GM21723 (cell line): ENCODE measurements at regions not wholly inside any gene's neighbourhood (a gene's known extent, or its start where the extent isn't known, plus 50 kb on each side); places are given as distances from the start of the nearest gene placed in this dataset.

Experiments used
- ATAC-seq: cut with Tn5 transposase; IDR thresholded peaks from one replicate; pipeline ENCODE4 v1.9.1; 2021; ENCODE audit warnings: mild to moderate bottlenecking, moderate library complexity; ENCODE audit not compliant: unreplicated experiment

DNA sequence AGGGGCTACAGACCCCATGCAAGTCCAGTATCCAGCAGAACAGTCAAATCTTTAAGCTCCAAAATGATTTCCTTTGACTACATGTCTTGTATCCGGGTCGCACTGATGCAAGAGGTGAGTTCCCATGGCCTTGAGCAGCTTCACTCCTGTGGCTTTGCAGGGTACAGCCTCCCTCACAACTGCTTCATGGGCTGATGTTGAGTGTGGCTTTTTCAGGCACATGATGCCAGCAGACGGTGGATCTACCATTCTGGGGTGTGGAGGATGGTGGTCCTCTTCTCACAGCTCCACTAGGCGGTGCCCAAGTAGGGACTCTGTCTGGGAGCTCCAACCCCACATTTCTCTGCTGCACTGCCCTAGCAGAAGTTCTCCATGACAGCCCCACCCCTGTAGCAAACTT is 208.4 kb downstream of the INSIG2 start:
- ATAC-seq = no peak

DNA sequence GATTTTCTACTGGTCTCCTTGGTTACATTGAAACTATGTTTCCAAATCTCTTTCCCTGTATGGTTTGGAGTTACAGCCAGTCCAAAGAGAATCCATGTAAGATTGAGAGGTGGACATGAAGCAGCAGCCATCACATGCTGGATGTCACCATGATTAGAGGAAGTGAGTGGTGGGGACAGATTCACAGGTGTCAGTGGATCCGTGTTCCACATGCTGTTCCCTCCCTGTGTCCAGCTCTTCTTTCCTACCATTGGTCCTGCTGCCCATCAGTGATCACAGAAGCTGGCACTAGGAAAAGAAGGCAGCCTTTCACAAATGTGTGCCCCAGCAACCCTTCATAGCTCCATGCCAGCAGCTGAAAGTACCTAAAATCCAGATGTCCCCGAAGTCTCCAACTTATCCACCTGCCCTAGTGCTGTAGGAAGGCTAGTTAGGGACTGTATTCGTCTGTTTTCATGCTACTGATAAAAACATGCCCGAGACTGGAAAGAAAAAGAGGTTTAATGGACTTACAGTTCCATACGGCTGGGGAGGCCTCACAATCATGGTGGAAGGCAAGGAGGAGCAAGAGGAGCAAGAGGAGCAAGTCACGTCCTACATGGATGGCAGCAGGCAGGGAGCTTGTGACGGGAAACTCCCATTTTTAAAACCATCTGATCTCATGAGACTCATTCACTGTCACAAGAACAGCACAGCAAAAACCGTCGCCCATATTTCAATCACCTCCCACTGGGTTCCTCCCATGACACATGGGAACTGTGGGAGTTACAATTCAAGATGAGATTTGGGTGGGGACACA is 207.5 kb downstream of the INSIG2 start:
- ATAC-seq = no peak

DNA sequence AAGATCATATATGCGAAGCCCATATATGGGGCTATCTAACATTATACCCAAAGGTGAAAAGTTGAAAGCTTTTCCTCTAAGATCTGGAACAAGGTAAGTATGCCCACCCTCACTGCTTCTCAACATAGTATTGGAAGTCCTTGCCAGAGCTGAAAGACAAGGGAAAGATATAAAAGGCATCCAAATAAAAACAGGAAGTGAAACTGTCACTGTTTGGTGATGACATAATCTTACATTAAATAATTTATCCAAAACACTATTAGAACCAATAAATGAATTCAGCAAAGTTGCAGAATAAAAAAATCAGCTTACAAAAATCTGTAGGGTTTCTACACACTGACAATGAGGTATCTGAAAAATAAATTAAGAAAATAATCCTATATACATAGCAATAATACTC is 205.8 kb downstream of the INSIG2 start:
- ATAC-seq = no peak

DNA sequence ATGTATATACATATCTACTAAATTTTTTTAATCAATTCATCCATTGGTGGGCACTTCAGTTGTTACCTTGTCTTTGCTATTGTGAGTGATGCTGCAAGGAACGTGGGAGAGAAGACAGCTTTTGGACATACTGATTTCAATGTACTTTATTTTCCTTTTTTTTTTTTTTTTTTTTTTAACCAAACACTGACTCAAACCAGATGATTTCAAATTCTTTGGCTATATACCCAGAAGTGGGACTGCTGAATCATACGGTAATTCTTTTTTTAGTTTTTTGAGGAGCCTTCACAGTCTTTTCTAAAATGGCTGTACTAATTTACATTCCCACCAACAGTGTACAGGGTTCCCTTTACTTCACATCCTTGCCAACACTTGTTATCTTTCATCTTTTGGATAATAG is 204.7 kb downstream of the INSIG2 start:
- ATAC-seq = no peak

DNA sequence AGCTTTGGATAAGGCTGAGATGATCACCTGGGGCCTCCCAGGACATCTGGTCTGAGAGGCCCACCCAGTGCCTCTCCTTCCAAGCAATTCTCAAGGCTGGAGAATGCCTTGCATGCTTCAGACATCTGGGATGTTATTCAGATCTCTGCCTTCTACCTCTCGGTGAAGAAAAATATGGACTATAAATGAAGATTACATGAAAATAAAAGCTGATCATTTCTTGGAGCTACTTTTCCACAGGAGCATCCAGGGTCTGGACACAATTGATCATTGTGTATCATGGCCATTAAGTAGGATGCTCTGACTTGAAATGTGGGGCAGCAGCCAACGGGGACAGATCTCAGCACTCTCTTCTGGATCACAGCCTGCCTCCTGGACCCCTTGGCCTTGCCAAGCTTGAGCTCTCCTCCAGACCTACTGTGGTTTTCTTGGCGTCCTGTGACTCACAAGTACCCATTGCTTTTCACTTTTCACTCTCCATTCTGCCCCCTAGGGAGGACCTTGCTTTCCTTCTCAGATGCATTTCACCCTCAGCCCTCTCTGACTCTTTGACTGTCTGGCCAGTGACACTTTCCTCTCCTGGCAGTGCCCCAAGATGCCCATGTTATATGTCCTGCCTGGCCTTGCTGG is 203.1 kb downstream of the INSIG2 start:
- ATAC-seq = no peak

DNA sequence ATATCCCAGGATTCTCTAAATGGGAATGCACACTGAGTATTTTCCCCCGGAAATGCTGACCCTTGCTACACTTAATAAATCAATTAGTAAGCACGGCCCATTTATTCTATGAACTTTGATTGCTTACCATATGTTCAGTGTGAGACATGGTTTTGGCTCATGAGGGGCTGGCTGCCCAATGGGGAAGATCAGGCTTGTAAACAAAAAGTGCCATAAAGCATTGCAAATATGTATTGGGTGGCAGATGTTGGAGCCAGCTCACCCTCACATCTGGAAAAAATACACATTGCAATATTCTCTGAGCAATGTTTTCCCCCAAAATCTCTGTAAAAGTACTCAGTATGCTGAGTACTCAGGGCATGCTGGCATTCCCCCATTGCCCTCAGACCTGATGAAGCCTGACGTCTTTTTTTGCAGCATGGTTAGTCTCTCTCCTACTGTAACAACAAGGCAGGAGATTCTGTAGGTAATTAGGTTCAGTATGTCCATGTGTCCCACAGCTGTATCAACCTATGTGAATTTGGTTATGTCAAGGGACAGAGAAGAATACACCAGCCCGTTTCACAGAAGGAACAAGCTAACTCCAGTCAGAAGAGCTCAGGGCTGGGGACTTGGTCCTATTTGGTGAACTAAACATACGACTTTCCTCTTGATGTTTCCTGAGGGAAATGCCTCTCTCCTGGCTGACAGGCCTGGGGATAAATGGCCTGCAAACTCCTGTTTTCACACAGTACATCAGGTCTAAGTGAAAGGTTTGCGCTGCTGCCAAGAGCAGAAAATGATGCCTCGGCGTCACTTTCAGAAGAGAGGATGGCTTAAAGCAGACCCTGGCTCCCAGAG is 202.4 kb downstream of the INSIG2 start:
- no peak for ATAC-seq

DNA sequence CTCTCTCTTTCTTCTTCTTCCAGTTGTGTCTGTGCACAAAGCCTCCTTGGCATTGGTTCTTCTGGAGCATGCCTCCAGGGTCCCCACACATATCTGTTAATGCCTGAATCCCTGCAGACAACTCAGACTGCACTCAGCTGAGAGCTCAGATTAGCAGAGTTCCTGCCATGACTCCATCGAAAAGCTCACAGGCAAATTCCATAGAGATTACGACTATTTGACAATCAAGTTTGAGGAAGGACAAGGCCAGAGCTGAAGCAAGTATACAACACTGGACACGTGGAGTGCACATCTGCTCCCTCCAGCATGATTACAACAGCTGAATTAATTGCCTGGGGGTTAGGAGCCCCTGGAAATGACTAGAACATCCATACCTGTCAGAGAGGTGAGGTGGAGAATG is 190.7 kb downstream of the INSIG2 start:
- no peak for ATAC-seq

DNA sequence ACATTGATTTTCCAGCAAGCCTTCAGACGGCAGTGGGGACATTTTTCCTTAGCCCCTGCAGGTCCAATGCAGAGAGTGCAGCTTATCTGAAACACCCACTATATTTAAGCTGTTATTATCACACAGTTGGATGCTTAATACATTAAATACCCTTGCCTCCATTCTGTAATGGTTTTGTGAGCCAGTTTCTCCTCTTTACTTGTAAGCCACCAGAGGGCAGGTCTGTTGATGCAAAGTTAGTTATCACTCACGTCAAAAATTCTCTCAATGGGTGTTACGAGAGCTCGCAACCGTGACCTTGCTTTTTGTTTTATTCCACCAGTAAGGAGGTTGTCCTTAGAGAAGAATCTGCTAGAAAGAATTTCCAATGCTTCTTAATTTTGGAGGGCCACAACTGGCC is 189.8 kb downstream of the INSIG2 start:
- no peak for ATAC-seq

DNA sequence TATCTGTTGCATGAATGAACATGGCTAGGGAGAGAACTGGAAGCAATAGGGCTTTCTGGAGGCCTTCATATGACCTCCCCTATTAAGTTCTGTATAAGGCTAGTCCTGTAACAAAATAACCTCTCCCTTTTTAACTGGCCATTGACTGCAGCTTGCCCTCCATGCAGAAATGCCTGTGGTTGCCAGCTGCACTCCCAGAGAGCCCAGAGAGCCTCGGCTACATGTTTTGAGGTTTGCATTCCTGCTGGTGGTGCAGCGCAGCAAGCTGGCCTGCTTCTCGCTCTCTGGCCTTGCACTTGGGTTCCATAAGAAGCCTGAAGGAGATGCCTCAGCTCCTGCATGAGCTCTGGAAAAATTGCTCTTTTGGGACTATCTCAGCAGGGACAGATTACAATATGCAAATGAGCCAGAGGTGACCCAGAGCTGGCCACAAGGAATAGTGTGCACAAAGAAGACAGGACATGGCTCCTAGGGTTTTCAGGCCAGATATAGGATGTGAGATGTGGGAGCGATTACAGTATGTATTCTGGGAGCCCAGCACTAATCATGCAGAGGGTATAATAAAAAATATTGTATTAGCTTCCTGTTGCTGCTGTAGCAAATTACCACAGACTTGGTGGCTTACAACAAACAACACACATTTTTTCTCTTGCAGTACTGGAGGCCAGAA is 186.7 kb downstream of the INSIG2 start:
- no peak for ATAC-seq

DNA sequence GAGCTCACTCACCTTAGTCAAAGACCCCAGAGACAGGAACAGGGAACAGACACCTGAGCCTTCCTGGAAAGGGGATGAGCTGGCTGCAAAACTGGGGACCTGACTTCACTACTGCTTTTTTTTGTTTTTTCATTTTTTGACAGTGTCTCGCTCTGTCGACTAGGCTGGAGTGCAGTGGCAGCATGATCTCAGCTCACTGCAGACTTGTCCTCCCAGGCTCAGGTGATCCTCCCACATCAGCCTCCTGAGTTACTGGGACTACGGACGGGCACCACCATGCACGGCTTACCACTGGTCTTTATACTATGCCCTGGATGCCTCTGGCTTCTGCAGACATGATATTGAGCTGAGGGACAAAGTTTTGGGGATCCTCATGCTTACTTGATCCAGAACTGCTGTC is 184.1 kb downstream of the INSIG2 start:
- ATAC-seq = no peak

DNA sequence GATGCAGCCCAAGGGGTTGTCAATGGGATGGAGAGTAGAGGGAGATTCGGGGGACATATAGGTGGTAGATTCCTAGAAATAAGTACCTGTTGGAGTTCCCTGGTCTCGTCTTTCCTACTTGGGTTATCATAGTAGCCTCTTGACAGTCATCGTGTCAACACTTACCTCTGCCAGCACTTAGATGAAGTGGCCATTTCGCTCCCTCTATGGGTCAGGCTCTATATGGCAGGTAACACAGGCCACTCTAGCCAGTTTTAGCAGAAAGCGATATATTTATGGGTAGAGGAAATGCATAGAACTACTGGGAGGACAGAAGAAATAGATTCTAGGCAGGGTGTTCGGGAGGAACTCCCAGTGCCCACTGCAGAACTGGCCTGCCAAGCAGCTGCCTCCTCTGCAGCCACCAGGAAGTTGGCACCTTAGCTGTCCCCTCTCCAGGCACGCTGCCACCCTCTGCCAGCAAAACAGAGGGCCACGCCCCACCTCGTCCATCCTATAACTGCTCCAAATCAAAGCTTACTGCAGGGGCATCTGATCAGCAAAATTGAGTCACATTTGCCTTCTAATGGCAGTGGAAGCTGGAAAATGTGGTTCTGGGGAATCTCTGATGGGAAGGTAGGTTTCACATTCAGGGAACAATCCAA is 181.3 kb downstream of the INSIG2 start:
- ATAC-seq = peak; percentile 72

DNA sequence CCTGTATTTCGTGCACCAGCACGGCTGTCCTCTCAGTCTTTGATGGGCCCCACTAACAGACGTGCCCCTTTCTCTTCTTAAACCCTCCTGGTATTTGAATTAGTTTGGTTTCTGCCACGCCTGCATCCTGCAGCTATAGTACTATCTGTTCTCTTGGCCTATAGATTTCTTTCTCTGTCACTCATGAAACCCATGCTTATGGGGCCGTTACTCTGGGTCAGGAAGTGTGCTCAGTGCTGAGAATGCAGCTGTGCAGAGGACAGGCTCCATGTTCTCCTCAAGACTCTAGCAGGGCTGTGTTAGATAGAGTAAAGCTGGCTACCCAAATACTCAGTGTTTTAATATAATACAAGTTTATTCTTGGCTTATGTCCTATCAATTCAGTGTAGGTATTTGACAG is 180.0 kb downstream of the INSIG2 start:
- ATAC-seq = no peak

DNA sequence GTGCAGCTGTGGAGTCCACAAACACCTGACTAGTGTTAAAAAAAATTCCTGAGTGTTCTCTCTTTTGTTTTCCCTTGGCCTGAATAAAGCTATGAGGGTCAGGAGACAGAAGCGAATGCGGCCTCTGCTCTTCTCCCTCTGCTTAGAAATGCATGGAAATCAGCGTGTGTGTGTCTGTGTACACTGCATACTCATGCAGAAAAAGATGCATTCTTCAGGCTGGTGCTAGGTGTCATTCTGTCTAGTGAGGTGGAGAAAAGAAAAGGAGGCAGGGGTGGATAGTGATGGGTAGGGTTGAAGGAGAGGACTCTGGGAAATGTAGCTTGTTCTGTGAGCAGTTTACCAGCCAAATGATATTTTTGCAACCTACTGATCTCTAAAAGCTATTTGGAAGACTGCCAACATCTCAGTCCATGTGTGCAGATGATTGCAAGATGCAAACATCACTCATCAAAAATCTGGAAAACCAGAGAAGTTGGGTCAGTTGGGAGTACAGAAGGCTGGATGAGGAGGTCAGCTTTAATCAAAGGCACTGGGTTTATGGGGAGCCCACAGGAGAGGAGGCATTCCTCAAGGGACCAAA is 177.7 kb downstream of the INSIG2 start:
- ATAC-seq = no peak

DNA sequence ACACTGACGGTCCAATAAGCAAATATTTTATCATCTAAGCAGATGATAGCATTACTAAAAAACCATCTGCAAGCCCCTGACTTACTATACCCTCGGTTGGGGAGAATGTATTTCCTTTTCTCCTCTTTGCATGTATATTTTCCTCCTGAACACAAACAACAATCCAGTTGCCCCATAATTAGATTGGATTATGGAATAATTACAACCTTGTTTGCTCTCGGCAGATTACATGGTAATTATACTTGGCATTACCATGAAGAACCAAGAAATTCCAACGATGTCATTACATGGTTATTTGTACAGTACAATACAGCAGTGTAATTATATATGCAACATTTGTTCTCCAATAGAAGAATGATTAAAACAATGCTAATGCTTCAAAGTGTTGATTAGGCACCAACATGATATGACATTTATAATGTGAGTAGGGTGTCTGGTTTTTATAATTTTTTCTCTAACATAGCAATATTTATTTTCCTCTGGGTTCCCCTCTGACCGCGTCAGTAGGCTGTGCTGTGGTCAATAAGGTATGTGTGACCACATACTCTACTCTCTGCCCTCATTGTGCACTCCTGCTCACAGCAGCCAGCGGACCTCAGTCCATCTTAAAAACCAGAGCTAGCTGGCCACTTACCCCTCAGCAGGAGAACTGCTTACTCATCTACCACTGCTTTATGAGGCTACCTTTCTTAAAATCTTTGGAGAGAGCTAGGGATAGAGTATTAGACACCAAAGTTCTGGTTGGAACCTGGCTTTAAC is 176.1 kb downstream of the INSIG2 start:
- ATAC-seq = no peak

DNA sequence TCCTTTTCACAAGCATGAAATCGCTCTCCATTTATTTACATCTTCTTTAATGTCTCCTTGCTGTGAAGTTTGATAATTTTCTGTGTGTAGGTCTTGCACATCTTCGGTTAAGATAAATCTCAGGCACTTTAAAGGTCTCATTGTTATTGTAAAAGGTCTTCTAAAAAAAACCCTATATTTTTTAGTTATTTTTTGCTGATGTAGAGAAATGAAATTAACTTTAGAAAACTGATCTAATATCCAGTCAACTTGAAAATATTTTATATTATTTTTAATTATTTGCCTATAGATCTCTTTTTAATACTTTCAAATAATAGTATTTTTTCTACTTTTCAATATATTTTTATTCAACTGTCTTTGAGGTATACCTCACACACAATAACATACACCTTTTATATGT is 169.4 kb downstream of the INSIG2 start:
- ATAC-seq = no peak

DNA sequence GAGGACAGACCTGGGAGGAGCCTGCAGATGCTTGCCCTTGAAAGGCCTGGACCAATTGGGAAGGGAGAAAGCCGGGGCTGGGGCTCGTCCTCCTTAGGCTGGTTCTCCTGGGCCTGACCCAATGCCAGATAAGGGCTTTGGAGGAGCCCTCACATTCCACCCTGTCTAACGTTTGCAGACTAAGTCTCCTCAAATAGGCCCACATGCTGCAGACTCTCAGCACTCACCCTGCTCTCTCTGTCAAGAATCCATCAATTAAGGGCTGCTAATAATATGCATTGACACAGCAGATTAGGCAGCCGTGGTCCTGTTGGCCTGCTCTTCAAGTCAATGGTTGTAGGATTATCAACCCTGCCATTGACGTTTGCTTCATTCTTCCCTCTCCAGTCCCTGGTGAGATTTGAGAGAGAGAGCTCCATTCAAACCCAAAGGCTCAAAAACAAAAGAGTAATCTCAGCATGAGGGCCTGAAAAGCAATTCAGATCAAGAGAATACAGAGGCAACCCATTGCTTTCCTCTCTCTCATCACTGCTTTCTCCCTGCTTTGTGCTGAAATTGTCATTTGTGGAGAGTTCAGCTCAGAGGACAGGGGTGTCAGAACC is 167.6 kb downstream of the INSIG2 start:
- no peak for ATAC-seq

DNA sequence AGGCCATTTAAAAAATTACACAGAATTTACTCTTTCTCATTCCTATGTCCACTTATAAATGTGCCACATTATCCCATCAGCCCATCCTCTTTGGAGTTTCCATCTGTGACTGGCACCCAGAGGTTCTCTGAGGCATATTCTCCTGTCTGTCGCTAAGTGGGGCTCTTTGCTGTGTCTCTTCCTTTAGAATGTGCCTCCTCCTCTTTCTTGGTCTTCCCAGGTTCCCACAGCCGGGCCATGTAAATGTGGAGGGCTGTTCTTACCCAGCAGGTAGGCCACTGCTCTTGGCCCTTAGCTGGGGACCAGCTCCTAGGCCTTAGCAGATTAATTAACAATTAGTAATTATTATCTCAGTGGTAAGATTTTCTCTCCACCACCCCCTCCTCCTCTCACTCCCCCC is 167.0 kb downstream of the INSIG2 start:
- ATAC-seq = no peak

DNA sequence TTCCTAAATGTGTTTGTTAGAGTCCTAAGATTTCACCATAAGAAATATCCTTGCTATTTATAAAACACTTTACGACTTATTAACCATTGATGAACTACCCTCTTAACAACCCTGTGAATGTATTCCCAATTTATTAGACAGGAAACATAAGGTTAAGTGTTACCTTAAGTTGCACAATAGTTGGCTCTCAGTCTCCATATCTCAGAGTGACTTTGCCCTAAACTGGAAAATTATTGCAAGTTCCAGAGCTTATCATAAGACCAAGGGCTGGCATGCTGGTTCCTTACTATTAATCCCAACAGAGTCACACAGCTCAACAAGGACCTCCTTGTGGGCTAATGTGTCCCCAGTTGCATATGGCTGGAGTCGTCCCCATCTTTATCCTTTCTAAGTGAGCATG is 165.8 kb downstream of the INSIG2 start:
- ATAC-seq = no peak

DNA sequence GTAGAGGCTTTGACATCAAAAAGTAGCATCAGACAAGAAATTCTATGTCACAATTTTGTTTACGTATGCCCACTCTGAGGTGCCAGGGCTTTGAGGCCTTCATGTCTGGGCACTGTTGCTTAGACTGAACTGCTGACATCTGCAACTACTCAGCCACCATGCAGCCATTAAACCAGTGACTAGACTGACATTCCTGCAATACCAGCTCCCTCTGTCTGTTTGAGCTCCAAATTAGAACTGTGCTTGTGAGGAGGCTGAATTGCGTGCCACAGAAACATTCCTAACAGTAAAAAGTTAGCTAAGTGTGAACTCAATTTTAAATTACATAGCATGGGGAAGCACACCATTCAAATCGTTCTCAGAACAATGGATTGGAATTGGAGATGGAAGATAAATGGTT is 163.2 kb downstream of the INSIG2 start:
- no peak for ATAC-seq
